CD4-positive, alpha-beta T cell treated with Interleukin-12 subunit alpha and Interleukin-12 subunit beta, for 1 hour (primary cell): ENCODE measurements at regions not wholly inside any gene's neighbourhood (a gene's known extent, or its start where the extent isn't known, plus 50 kb on each side); places are given as distances from the start of the nearest gene placed in this dataset.
A peak's percentile ranks its signal among the peaks of the same experiment; 100 is the strongest.
"Not testable (repeated sequence)": the region's sequence is repeated elsewhere in the genome, so short reads cannot be mapped to it uniquely, and the experiment has no call there.

Experiments used
- DNase-seq: peaks from one replicate; pipeline ENCODE4 v3.0.0-alpha.2; 2020

DNA sequence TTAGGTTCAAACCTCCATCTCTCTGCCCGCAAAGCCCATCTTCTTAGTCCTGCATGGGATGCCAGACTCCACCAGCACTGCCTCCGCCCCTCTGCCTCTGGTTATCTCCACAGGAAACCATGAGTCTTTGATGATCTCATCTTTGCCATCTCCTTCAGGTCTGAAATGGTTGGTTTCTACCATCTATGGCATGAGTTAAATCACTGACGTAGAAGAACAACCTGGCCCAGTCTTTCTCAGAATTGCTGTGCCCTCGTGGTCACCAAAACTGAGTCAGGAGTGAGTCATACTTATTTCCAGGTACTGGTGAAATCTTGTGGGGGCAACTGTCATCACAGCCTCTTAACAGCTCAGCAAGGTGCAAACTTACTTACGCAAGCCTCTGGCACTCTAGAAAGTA is 468.7 kb upstream of the C16orf82 start:
- peak; percentile 67 for DNase-seq

DNA sequence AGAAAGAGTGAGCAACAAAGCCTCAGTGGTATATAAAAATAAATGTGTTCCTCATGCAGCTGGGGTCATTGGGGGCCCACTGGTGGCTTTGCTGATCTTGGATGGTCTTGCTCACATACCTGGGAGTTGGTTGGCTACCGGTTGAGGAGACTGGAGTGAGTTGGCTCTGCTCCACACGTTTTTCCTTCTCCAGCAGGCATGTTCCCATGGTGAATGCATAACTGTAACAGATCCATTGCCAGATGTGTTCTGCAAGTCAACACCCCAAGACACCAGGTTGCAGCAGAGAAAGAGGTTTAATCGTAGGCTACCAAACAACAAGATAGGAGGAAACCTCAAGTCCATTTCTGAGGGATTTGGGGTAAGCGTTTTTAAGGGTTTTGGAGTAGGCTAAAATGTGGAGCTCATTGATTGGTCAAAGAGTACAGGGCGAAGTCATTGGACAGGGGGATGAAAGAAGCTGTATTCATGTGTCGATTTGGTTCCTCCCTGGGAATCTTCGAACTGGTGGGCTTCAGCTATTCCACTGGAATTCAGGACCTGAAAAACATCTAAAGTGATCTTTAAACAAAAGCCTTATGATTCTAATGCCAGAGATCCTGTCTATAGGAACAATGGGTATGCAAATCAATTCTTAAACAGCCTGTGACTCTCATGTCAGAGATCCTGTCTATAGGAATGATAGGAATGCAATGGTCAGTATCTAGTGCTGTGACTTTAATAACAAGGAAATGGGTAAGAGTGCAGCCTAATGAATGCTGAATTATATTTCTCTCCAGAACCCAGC is 467.5 kb upstream of the C16orf82 start:
- no peak for DNase-seq

DNA sequence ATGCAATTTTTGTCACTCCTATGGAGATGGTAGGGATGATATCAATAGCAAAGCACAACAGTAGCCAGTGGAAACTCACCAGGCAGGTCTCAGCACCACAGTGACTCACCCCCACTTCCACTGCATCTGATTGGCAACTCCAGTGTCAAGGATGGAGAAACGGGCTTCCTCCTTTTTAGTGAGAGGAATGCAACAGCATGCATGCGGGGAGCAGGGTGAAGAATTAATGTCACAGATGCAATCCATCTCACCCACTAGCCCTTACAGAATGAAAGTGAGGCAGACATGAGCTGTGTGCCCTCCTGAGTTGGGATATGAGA is 467.0 kb upstream of the C16orf82 start:
- no peak for DNase-seq

DNA sequence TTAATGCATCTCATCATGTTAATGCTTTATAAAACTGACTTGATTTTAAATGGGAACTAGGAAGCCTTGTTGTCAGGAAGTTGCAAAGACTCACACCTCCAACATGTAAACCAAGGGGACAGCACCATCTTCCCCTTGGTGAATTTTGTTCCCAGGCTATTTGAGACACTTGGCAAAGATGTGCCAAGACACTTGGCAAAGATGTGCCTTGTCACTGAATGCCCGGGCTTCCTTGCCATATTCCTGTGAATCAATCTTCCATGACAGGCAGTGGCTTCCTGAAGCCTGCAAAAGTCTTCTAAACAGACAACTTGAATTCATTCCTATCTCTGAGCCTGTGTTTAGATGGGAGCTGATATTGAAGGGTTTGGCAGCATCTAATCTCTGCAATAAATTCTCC is 465.4 kb upstream of the C16orf82 start:
- DNase-seq = no peak

DNA sequence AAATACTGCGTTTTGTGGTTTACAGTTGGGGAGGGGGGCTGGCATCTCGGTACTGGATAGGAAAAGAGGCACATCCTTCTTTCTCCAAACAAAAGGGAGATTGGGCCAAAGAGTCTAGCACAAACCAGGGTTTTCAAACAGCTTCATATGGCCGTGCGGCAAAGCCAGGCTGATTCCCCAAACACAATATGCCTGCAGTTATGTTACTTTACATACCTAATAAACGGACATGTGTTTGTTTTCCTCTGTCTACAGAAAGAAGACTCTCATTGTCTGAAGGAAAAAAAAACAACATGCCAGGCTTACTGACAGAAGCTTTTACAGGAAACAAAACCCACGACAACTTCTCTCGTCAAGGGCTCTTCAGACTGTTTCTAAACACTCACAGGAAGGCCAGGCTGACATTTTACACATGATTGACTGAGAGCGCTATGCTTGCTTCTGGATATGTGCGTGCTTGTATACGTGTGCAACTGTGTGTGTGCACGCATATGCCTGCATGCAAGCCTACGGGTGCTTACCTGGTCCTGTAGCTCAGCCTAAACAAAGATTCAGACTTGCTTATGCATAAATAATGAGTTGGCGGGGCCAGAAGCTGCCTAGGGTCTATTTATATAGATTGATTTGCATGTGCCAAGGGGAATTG is 461.0 kb upstream of the C16orf82 start:
- no peak for DNase-seq

DNA sequence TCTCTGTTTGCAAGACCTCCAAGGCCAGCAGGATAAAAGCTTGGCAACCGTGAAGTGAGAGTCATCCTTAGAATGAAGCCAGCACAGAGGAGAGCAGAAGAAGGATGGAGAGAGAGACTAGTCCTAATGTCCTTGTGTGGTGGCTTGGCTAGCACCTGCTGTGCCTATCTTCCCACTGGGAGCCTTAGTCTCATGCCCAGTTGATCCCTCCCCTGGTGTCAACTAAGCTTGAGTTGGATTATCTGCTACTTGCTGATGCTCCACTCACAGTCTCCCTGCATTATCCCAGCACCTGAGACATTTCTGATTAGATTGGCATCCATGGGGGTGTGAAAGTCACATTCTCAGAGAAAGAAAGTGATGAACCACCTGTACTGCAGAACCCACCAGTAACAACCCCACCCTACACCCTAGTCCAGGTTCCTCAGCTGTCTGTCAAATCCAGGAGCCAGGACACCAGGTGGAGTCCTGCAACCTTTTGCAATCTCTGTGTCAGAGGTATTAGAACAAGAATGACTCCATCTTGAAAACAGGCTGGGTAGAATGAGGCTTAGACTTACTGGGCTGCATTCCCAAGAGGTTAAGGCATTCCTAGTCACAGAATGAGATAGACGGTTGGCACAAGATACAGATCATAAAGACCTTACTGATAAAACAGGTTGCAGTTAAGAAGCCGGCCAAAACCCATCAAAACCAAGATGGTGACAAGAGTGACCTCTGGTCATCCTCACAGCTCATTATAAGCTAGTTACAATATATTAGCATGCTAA is 460.2 kb upstream of the C16orf82 start:
- no peak for DNase-seq

DNA sequence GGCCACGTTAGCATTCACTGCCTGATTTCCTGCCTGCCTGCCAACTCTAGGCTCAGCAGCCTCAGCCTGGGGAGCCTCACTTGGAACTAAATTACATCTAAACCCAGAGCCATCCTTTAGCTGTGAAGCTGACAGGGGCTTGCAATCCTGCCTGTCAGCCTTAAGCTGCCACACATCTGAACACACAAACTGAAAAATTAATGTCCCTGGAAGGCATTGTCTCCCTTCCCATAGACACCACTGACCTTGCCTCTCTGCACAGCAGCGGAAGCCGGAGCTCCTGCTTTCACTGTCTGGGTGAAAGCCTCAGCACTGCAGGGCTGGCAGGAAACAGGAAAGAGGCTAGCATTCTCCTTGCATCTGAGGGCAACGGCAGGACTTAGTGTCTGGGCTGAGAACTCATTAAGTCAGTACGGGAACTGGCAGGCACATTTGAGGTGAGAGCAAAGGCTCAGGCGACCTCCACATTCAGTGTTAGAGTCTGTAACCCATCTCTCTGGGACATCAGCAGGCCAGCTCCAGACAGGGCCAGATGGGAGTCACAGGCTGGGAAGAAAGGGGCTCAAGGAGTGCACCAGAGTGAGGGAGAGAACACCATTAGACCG is 452.4 kb upstream of the C16orf82 start:
- DNase-seq = no peak

DNA sequence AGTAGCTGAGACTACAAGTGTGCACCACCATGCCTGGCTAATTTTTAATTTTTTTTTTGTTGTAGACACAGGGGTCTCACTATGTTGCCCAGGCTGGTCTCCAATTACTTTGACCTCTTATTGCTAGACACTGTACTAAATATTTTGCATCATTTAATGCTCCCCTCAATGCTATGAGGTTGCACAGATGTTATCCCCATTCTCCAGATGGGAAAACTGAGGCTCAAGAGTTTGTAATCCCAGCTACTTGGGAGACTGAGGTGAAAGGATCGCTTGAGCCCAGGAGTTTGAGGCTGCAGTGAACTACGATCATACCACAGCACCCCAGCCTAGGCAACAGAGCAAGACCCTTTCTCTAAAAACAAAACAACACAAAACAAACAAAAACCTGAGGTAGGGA is 443.3 kb upstream of the C16orf82 start:
- no peak for DNase-seq

DNA sequence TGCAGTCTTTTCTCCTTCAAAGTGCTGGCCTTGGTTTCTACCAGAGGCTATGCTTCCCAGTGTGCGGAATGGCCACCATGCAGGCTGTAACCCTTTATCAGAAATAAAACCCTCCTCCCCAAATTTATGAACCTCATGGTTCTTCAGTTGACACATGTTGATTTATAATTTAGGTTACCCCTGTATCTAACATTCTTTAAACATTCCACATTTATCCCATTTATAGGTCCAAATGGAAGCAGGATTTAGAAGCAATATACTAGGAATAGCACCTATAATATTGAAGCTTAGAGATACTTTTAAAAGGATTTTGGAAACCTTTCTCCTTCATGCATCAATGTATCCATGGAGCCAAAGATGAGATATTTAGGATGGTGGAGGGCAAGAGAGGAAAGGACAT is 438.8 kb upstream of the C16orf82 start:
- DNase-seq = no peak

DNA sequence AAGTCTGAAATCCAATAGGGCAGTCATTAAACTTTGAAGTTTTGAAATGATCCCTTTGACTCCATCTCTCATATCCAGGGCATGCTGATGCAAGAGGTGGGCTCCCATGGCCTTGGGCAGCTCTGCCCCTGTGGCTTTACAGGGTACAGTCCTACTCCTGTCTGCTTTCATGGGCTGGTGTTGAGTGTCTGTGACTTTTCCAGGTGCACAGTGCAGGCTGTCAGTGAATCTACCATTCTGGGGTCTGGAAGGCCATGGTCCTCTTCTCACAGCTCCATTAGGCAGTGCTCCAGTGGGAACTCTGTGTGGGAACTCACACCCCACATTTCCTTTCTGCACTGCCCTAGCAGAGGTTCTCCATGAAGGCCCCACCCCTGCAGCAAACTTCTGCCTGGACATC is 435.4 kb upstream of the C16orf82 start:
- DNase-seq = not testable (repeated sequence)

DNA sequence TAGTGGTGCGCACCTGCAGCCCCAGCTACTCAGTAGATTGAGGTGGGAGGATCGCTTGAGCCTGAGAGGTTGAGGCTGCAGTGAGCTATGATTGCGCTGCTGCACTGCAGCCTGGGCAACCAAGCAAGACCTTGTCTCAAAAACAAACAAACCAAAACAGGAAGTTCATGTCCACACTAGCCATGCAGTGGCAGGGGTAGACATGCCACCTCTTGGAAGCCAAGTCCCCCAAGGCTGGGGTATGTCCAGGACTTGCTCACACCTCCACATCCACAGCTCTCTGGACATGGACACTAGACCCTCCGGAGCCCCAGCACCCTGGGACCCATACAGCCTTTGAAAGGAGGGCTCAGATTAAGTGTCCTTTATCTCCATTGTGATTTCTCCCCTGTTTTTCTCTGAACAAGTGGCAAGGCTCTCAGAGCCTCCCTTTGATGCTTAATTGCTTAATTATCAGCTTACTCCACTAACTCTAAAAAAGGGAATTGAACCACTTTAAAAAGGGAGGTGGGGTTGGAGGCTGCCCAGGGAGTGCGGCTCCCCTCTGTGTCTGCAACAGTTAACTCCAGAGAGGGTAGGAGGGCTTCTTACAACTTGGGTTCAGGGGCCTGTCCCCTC is 424.6 kb upstream of the C16orf82 start:
- no peak for DNase-seq

DNA sequence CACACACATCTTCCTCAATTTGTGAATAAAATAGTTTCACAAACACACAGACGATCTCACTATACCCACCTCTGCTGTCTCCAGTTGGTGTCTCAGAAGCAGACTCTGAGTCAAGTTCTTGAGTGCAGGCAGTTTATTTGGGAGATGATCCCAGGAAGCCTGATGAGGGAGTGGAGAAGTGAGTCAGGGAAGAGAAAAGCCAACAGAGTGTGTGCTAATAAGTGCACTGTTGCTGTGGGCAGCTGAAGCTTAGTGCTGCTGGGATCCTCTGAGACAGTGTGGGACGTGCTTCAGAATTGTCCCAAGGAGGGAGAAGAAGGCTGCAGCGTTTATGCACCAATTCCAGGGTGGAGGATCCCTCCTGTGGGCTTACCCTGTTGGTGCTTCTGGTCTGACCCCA is 423.2 kb upstream of the C16orf82 start:
- DNase-seq = no peak

DNA sequence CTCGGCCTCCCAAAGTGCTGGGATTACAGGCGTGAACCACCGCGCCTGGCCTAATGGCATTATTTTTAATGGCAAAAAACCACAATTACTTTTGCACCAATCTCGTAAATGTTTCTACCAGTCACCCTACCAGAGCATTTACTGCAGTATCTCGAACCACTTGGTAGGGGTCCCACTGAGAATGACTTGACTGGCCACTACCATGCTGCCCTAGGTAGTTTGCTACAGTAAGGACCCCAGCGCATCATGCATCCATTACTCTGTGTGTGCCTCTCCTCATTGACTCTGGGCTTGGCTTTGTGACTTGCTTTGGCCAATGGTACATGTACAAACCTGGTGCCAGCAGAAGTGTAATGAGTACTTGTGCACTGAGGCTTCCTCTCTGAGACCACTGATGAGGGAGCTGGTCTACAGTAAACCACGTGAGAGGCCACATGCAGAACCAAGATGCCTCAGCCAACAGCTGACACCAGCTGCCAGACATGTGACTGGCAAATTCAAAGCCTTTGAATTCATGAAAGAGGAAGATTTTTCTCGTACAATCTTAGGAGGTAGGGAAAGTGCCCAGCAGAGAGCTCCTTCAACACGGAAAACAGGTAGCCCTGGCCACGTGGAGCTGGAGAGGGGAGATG is 421.7 kb upstream of the C16orf82 start:
- DNase-seq = peak; percentile 2

DNA sequence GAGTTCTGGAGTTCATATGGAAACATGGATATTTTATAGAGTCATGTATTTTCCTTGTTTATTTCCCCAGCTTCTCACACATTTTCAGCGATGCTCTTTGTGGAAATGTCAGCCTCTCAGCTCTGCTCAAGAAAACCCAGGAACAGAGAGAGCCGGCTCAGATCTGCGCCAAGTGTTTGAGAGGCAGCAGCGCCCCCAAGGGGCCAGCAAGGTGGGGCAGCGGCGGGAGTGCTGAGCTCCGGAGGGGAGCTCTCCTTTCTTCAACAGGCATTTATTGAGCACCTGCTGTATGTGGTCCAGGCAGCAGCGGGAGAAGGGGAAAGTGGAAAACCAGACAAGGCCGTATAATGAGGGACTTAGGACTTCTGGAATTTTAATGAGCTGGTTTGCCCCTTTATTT is 421.1 kb upstream of the C16orf82 start:
- DNase-seq = peak; percentile 33

DNA sequence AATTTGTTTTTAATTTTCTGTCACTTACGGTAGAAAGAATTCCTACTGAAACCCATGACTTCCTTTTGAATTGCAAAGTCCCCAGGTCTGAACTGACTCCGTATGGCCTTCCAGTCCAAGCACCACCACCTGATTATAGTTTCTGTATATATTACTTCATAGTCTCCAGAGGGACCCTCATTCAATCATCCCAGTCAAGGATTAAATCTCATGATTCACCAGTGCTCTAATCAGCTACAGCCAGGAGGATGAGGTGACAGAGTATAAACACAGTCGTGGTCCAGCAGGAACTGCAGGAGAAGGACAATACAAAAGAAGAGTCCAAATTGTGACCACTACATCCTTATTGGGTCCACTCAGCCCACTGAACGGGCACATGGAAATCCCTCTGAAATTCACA is 418.9 kb upstream of the C16orf82 start:
- DNase-seq = no peak

DNA sequence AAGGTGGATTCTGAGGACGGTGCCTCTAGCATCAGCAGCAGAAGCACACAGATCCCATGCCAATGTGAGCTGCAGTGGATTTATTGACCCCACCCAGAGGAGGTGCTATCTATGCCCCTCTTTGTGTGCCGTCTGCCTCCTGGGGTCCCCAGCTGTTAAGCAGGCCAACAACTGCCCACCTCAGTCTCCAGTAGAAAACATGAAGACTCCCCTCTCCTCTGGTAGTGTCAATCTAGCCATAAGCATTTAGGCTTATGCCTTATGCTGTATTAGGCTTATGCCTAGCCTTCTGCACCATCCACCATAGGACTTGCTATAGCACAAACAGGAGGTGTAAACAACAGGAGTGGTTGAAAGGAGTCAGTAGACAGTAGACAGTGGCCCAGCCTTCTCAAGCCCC is 417.9 kb upstream of the C16orf82 start:
- DNase-seq = no peak

DNA sequence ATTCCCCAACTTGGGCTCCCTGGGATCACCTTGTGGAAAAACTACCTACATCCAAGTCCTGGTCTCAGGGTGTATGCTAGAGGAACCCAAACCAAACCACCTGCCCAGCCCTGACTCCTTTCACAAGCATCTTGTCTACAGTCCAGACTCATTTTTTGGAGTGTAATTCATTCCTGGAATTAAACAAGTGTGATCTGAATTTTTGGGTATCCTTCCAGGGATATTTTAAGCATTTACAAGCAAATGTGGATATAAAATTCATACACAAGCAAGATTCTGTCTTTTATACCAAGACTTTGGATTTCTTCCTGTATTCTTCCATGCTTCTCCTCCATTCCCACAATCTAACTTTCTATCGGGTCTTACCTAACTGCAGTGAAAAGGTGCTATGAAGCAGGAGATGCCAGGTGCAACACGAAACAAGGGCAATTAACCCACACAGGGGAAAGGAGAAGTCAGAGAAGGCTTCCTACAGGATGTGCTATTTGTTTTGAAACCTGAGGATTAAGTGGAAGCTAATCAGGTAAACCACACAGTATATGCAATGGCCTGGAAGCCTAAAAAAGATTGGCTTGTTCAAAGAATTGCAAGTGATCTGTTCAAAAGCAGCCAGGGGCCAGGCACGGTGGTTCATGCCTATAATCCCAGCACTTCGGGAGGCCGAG is 417.2 kb upstream of the C16orf82 start:
- no peak for DNase-seq

DNA sequence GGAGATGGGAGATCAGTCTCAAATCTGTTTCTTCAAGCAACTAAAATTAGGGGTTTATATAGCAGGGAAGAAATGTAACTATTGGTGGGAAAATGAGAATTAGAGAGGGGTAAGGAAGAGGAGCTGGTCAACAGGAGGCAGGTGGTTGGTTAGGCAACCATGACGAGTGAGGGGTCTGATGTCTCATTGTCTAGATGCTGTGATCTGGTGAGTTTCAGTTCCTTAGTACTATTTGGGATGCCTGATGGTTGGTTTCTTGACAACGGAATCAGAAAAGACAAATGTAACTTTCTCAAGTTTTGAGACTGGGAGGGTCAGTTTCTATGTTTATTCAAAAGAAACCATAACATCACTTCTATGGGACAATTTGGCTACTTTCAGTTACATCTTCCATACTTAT is 415.3 kb upstream of the C16orf82 start:
- DNase-seq = no peak

DNA sequence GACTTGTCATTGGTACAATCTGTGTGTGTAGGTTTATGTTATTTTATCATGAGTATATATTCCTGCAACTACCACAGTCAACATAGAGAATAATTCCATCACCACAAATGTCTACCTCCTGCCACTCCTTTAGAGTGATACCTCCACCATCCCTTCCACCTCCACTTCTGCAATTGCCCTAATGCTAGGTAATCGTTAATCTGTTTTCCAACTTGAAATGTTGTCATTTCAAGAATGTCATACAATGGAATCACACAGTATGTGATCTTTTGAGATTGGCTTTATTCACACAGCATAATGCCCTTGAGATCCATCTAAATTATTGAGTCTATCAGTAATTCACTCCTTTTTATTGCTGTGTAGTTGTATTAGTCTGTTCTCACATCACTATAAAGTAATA is 414.8 kb upstream of the C16orf82 start:
- no peak for DNase-seq

DNA sequence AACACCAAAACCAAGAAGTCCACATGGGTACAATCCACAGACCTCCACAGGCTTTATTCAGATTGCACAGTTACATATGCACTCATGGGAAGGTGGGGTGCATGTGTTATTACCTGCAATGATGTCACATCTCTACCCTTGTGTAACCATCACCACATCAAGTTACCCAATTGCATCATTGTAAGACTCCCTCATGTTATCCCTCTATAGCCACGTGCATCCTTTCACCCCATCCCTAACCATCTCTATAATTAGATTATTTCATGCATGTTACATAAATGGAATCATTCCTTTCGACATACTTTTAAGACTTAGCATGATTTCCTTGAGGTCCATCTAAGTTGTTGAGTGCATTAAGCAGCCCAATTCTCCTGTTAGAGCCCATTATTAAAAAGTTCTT is 408.2 kb upstream of the C16orf82 start:
- no peak for DNase-seq

DNA sequence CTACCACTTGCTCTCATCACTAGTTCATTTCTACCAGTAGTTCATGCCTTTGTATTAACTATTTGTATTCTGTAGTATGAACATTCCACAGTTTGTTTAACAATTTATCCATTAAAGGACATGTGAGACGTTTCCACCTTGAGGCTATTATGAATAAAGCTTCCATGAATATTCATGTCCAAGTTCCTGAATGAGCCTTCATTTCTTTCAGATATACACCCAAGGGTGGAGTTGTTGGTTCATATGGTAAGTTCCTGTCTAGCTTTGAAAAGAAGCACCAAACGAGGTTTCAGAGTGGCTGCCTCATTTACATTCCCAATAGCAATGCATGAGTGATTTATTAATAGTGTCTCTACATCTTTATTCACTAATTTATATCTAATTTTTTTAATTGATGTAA is 407.8 kb upstream of the C16orf82 start:
- no peak for DNase-seq

DNA sequence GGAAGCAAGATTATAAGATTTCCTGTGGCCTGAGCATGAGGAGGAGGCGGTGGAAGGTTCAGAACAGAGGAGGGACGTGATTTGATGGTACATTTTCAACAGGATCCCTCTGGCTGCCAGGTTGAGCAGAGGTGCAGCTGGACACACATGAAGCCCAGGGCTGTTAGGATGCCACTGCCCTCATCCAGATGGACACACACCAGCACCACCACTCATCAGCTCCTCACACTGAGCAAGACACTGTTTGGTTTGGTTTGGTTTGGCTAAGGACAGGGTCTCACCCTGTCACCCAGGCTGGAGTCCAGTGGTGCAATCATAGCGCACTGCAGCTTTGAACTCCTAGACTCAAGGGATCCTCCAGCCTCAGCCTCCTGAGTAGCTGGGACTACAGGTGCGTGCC is 402.6 kb upstream of the C16orf82 start:
- no peak for DNase-seq
